ENCODE measurements at regions not wholly inside any gene's neighbourhood (a gene's known extent, or its start where the extent isn't known, plus 50 kb on each side); places are given as distances from the start of the nearest gene placed in this dataset.

GRCh38 chr7:123271231-123271630 is 71.5 kb upstream of the SLC13A1 start:
- TF ChIP-seq, protein P1, sequence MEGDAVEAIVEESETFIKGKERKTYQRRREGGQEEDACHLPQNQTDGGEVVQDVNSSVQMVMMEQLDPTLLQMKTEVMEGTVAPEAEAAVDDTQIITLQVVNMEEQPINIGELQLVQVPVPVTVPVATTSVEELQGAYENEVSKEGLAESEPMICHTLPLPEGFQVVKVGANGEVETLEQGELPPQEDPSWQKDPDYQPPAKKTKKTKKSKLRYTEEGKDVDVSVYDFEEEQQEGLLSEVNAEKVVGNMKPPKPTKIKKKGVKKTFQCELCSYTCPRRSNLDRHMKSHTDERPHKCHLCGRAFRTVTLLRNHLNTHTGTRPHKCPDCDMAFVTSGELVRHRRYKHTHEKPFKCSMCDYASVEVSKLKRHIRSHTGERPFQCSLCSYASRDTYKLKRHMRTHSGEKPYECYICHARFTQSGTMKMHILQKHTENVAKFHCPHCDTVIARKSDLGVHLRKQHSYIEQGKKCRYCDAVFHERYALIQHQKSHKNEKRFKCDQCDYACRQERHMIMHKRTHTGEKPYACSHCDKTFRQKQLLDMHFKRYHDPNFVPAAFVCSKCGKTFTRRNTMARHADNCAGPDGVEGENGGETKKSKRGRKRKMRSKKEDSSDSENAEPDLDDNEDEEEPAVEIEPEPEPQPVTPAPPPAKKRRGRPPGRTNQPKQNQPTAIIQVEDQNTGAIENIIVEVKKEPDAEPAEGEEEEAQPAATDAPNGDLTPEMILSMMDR (IDR thresholded peaks at IDR 0.05; ENCODE audit: low read depth, low read length, poor library complexity, severe bottlenecking), result no peak
- TF ChIP-seq EZH2phosphoT487 (IDR thresholded peaks at IDR 0.05; ENCODE audit: borderline replicate concordance, low read length), result no peak

All from DOHH2 (cell line).